A549 (cell line): ENCODE measurements at regions not wholly inside any gene's neighbourhood (a gene's known extent, or its start where the extent isn't known, plus 50 kb on each side); places are given as distances from the start of the nearest gene placed in this dataset.

Source experiments
- BHLHE40 ChIP-seq: IDR thresholded peaks from 2 replicates; pipeline ENCODE4 v1.6.1; 2012; ENCODE audit warnings: low read depth, low read length, inconsistent platforms
- CTCF ChIP-seq: fragments of >200 bp; sonication (Bioruptor Twin); formaldehyde crosslinking; IDR thresholded peaks from 3 replicates; pipeline ENCODE4 v1.5.1; 2016
- EP300 ChIP-seq, 2 experiments: fragments of >200 bp; sonication (Bioruptor Twin); formaldehyde crosslinking; IDR thresholded peaks; 2 replicates in 1 of 2; 3 replicates in 1 of 2; pipeline ENCODE4 v1.6.1; 2016 to 2017
- PHF8 ChIP-seq: fragments of 200-600 bp; sonication (generic); IDR thresholded peaks from 2 replicates; pipeline ENCODE4 v1.6.1; 2016; ENCODE audit warnings: low read depth, mild to moderate bottlenecking, antibody characterized with exemption, moderate library complexity, borderline replicate concordance
- POLR2A ChIP-seq: IDR thresholded peaks from 2 replicates; pipeline ENCODE4 v1.6.1; 2012; ENCODE audit warnings: mild to moderate bottlenecking, low read length
- SMC3 ChIP-seq: fragments of >200 bp; sonication (Bioruptor Twin); formaldehyde crosslinking; IDR thresholded peaks from 3 replicates; pipeline ENCODE4 v1.6.1; 2018; ENCODE audit warnings: inconsistent platforms

- TF ChIP-seq SMC3 (no peak), CTCF (no peak), POLR2A (no peak), BHLHE40 (no peak), EP300 (IDR thresholded peaks at IDR 0.05) (no peak), PHF8 (no peak)
These were observed 112.2 kb downstream of the MRPL36 start for GRCh38 chr5:1687301-1687970.
